GM23338 (cell line): ENCODE measurements at regions not wholly inside any gene's neighbourhood (a gene's known extent, or its start where the extent isn't known, plus 50 kb on each side); places are given as distances from the start of the nearest gene placed in this dataset.

Source experiments
- ATAC-seq: fragments of 200-7000 bp; cut with Tn5 transposase; 3 replicates; pipeline ENCODE4 v1.9.1; 2020
- DNase-seq: peaks from one replicate; pipeline ENCODE4 v3.0.0-alpha.2; 2015; ENCODE audit warnings: low spot score
- H2AFZ ChIP-seq: fragments of 200-600 bp; sonication (generic); 2 replicates; pipeline ENCODE4 v1.8.0; 2016; ENCODE audit warnings: antibody characterized with exemption, mild to moderate bottlenecking, moderate library complexity
- H3F3A ChIP-seq: fragments of 200-600 bp; sonication (generic); replicated peaks from 2 replicates; pipeline ENCODE4 v1.8.0; 2017; ENCODE audit warnings: antibody characterized with exemption, mixed run types, low read depth
- H3K27ac ChIP-seq: fragments of 200-600 bp; sonication (generic); 2 replicates; pipeline ENCODE4 v1.6.1; 2016; ENCODE audit warnings: low read depth
- H3K27me3 ChIP-seq: fragments of 200-600 bp; sonication (generic); 2 replicates; pipeline ENCODE4 v1.8.0; 2016; ENCODE audit warnings: mild to moderate bottlenecking, mixed run types, moderate library complexity; ENCODE audit not compliant: insufficient read depth
- H3K36me3 ChIP-seq: fragments of 200-600 bp; sonication (generic); 2 replicates; pipeline ENCODE4 v1.8.0; 2016; ENCODE audit warnings: mild to moderate bottlenecking; ENCODE audit not compliant: insufficient read depth
- H3K4me1 ChIP-seq: fragments of 200-600 bp; sonication (generic); 2 replicates; pipeline ENCODE4 v1.8.0; 2016; ENCODE audit warnings: mild to moderate bottlenecking, moderate library complexity; ENCODE audit not compliant: insufficient read depth
- H3K4me2 ChIP-seq: fragments of 200-600 bp; sonication (generic); 2 replicates; pipeline ENCODE4 v1.7.1; 2017; ENCODE audit warnings: mixed run types
- H3K4me3 ChIP-seq: fragments of 200-600 bp; sonication (generic); 2 replicates; pipeline ENCODE4 v1.6.1; 2016; ENCODE audit warnings: mixed run types
- H3K79me2 ChIP-seq: fragments of 200-600 bp; sonication (generic); replicated peaks from 2 replicates; pipeline ENCODE4 v1.8.0; 2017; ENCODE audit warnings: mild to moderate bottlenecking; ENCODE audit not compliant: insufficient read depth
- H3K9me2 ChIP-seq: fragments of 200-600 bp; sonication (generic); 2 replicates; pipeline ENCODE4 v1.8.0; 2017; ENCODE audit not compliant: insufficient read depth
- H4K20me1 ChIP-seq: fragments of 200-600 bp; sonication (generic); replicated peaks from 2 replicates; pipeline ENCODE4 v1.8.0; 2017; ENCODE audit warnings: mild to moderate bottlenecking; ENCODE audit not compliant: insufficient read depth
- H3K27ac Mint-ChIP-seq: 2 replicates; pipeline ENCODE4 v1.8.0; 2020; ENCODE audit warnings: inconsistent platforms, mild to moderate bottlenecking, moderate library complexity, mixed read lengths
- H3K27me3 Mint-ChIP-seq: 3 replicates; pipeline ENCODE4 v1.8.0; 2022; ENCODE audit warnings: low read depth, mild to moderate bottlenecking, moderate library complexity, mixed read lengths, inconsistent platforms; ENCODE audit not compliant: insufficient read depth, poor library complexity
- H3K36me3 Mint-ChIP-seq: 3 replicates; pipeline ENCODE4 v1.8.0; 2021; ENCODE audit warnings: low read depth, mild to moderate bottlenecking, inconsistent platforms, moderate library complexity, mixed read lengths
- H3K4me1 Mint-ChIP-seq: 3 replicates; pipeline ENCODE4 v1.8.0; 2020; ENCODE audit warnings: mild to moderate bottlenecking, inconsistent platforms, mixed read lengths
- H3K4me3 Mint-ChIP-seq: 3 replicates; pipeline ENCODE4 v1.8.0; 2021; ENCODE audit warnings: moderate library complexity, mild to moderate bottlenecking, inconsistent platforms, mixed read lengths
- H3K9me3 Mint-ChIP-seq: 3 replicates; pipeline ENCODE4 v1.8.0; 2020; ENCODE audit warnings: moderate library complexity, mild to moderate bottlenecking, inconsistent platforms, mixed read lengths
- CREB1 ChIP-seq: fragments of 250-450 bp; sonication (Bioruptor Pico); IDR thresholded peaks from 2 replicates; pipeline ENCODE4 v1.5.0; 2020; ENCODE audit warnings: low read depth, mild to moderate bottlenecking, moderate library complexity
- EZH2 ChIP-seq: fragments of 200-600 bp; sonication (generic); IDR thresholded peaks from one replicate; pipeline ENCODE4 v1.8.0; 2017; ENCODE audit warnings: antibody characterized with exemption, mild to moderate bottlenecking, low read depth; ENCODE audit not compliant: unreplicated experiment
- NANOG ChIP-seq: IDR thresholded peaks from 2 replicates; pipeline ENCODE4 v1.6.1; 2016; ENCODE audit warnings: antibody characterized with exemption, borderline replicate concordance
- POLR2AphosphoS5 ChIP-seq: IDR thresholded peaks from 2 replicates; pipeline ENCODE4 v1.6.1; 2016; ENCODE audit warnings: antibody characterized with exemption, low read depth
- ZNF114 ChIP-seq: fragments of 250-450 bp; sonication (Bioruptor Pico); IDR thresholded peaks from 2 replicates; pipeline ENCODE4 v1.5.0; 2020; ENCODE audit warnings: mild to moderate bottlenecking, moderate library complexity
- TF ChIP-seq, protein P1 (sequence below), 2 experiments: fragments of 200-600 bp in 1 of 2; sonication (generic) in 1 of 2; conservative IDR thresholded peaks; 2 replicates each; pipeline versions ENCODE4 v1.5.1 to v1.6.1; 2016 to 2017; ENCODE audit warnings: antibody characterized with exemption in 2 of 2, low read depth in 2 of 2, mild to moderate bottlenecking in 2 of 2, moderate library complexity in 1 of 2
- TF ChIP-seq, protein P2 (sequence below): fragments of 250-450 bp; sonication (Bioruptor Pico); IDR thresholded peaks from 2 replicates; pipeline ENCODE4 v1.5.0; 2020; ENCODE audit warnings: mild to moderate bottlenecking, moderate library complexity

DNA sequence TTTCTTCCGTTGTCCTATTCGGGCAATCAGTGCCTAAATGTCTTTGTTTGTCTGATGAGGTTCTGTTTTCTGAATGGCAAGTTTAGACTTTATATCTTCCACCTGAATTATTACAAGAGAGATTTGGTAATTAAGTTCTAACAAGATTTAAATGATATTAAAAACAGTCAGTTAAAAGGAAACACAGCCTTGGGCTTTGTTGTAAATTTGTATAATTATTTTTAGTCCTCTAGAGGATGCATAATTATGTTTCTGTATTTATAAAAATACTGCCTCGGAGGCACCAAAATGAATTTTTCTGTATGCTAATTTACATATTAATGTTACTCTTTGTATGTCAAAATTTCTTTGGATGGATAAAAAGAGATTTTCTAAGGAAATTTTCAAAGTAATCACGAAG is 136.7 kb downstream of the CDCA7 start (continued):
- no peak for TF ChIP-seq NANOG
- TF ChIP-seq, protein P1, sequence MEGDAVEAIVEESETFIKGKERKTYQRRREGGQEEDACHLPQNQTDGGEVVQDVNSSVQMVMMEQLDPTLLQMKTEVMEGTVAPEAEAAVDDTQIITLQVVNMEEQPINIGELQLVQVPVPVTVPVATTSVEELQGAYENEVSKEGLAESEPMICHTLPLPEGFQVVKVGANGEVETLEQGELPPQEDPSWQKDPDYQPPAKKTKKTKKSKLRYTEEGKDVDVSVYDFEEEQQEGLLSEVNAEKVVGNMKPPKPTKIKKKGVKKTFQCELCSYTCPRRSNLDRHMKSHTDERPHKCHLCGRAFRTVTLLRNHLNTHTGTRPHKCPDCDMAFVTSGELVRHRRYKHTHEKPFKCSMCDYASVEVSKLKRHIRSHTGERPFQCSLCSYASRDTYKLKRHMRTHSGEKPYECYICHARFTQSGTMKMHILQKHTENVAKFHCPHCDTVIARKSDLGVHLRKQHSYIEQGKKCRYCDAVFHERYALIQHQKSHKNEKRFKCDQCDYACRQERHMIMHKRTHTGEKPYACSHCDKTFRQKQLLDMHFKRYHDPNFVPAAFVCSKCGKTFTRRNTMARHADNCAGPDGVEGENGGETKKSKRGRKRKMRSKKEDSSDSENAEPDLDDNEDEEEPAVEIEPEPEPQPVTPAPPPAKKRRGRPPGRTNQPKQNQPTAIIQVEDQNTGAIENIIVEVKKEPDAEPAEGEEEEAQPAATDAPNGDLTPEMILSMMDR (conservative IDR thresholded peaks at IDR 0.05; ENCODE audit: low read depth in 2 of 2) = no peak
- no peak for TF ChIP-seq CREB1 (CRISPR knock-in tag)

DNA sequence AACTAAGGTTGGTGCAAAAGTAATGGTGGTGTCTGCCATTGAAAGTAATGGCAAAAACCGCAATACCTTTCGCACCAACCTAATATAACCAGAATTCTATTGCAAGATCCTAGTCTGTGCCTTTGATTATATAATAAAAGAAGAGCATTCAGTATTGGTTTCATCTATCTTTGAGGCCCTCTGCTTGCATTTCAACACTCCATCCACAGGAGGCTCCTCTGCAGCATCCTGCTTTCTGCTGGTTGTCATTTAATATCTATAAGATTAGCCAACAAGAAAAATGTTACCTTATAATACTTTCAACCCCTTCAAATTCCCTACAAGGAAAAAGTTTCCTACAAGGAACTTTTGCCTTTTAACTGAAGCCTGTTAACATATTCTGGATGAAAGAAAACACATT is 139.2 kb downstream of the CDCA7 start:
- no peak for ATAC-seq
- Histone ChIP-seq H3F3A (no peaks in the 10 kb centered on the region), H3K27ac (no peak overlapping the region), H3K4me1 (no peaks in the 10 kb centered on the region), H2AFZ (no peak overlapping the region), H3K4me3 (no peak overlapping the region), H3K4me2 (no peak overlapping the region), H3K36me3 (no peaks in the 10 kb centered on the region), H3K27me3 (no peaks in the 10 kb centered on the region), H4K20me1 (no peaks in the 10 kb centered on the region), H3K9me2 (no peaks in the 10 kb centered on the region), H3K79me2 (no peaks in the 10 kb centered on the region)
- Mint-ChIP-seq H3K36me3 (no peaks in the 10 kb centered on the region), H3K27me3 (no peaks in the 10 kb centered on the region), H3K4me1 (no peaks in the 10 kb centered on the region), H3K4me3 (no peak overlapping the region), H3K9me3 (no peaks in the 10 kb centered on the region), H3K27ac (no peak overlapping the region)
- TF ChIP-seq, protein P2, sequence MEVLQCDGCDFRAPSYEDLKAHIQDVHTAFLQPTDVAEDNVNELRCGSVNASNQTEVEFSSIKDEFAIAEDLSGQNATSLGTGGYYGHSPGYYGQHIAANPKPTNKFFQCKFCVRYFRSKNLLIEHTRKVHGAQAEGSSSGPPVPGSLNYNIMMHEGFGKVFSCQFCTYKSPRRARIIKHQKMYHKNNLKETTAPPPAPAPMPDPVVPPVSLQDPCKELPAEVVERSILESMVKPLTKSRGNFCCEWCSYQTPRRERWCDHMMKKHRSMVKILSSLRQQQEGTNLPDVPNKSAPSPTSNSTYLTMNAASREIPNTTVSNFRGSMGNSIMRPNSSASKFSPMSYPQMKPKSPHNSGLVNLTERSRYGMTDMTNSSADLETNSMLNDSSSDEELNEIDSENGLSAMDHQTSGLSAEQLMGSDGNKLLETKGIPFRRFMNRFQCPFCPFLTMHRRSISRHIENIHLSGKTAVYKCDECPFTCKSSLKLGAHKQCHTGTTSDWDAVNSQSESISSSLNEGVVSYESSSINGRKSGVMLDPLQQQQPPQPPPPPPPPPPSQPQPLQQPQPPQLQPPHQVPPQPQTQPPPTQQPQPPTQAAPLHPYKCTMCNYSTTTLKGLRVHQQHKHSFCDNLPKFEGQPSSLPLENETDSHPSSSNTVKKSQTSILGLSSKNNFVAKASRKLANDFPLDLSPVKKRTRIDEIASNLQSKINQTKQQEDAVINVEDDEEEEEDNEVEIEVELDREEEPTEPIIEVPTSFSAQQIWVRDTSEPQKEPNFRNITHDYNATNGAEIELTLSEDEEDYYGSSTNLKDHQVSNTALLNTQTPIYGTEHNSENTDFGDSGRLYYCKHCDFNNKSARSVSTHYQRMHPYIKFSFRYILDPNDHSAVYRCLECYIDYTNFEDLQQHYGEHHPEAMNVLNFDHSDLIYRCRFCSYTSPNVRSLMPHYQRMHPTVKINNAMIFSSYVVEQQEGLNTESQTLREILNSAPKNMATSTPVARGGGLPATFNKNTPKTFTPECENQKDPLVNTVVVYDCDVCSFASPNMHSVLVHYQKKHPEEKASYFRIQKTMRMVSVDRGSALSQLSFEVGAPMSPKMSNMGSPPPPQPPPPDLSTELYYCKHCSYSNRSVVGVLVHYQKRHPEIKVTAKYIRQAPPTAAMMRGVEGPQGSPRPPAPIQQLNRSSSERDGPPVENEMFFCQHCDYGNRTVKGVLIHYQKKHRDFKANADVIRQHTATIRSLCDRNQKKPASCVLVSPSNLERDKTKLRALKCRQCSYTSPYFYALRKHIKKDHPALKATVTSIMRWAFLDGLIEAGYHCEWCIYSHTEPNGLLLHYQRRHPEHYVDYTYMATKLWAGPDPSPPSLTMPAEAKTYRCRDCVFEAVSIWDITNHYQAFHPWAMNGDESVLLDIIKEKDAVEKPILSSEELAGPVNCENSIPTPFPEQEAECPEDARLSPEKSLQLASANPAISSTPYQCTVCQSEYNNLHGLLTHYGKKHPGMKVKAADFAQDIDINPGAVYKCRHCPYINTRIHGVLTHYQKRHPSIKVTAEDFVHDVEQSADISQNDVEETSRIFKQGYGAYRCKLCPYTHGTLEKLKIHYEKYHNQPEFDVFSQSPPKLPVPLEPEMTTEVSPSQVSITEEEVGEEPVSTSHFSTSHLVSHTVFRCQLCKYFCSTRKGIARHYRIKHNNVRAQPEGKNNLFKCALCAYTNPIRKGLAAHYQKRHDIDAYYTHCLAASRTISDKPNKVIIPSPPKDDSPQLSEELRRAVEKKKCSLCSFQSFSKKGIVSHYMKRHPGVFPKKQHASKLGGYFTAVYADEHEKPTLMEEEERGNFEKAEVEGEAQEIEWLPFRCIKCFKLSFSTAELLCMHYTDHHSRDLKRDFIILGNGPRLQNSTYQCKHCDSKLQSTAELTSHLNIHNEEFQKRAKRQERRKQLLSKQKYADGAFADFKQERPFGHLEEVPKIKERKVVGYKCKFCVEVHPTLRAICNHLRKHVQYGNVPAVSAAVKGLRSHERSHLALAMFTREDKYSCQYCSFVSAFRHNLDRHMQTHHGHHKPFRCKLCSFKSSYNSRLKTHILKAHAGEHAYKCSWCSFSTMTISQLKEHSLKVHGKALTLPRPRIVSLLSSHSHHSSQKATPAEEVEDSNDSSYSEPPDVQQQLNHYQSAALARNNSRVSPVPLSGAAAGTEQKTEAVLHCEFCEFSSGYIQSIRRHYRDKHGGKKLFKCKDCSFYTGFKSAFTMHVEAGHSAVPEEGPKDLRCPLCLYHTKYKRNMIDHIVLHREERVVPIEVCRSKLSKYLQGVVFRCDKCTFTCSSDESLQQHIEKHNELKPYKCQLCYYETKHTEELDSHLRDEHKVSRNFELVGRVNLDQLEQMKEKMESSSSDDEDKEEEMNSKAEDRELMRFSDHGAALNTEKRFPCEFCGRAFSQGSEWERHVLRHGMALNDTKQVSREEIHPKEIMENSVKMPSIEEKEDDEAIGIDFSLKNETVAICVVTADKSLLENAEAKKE (CRISPR knock-in tag) = no peak
- TF ChIP-seq ZNF114 (no peak), EZH2 (no peak), NANOG (no peak), POLR2AphosphoS5 (no peak)
- TF ChIP-seq, protein P1 (conservative IDR thresholded peaks at IDR 0.05; ENCODE audit: low read depth in 2 of 2) = peak in 1 of 2 experiments; percentile 24; a peak in 1 of 4 replicates
- DNase-seq = peak; percentile 2
